ENCODE measurements at regions not wholly inside any gene's neighbourhood (a gene's known extent, or its start where the extent isn't known, plus 50 kb on each side); places are given as distances from the start of the nearest gene placed in this dataset.

DNA sequence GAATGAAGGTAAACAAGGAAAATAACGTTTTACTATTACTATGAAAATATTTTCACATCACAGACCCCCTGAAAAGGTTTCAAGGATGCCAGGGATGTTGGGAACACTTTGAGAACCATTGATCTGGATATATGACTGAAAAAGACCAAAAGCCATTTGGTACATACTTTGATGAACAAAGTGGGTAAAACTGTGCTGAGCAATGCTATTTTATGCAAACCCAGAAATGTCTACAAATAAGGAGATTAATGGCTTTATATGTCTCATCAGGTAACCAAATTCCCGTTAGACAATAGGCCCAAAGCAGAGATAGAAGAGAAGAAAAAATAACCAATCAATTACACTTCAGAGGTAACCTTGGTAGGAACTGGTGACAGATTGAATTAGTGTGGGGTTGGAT is 101.4 kb upstream of the CNKSR3 start:
- Histone ChIP-seq H3K4me1 (peaks cover 6% of the 10 kb centered on the region; the same call in 2 of the 3 replicates), H3K4me2 (no peak overlapping the region), H3K27ac (no peak overlapping the region), H3K4me3 (no peak overlapping the region), H3K9me3 (no peaks in the 10 kb centered on the region)
- ChIA-PET POLR2A (no interaction called here), CTCF (interaction anchor here (0.6 kb wide), 1 partner anchor 34 kb away, joined by 4 read pairs; no protein-coding TSS in a partner anchor)
- DNase-seq (ENCODE audit: low read depth in 1 of 2, low spot score in 1 of 2) (no peak), ATAC-seq (no peak), FAIRE-seq (no peak)
- 39% methylated on average over 2 of the region's 2 CpGs for WGBS (ENCODE audit: missing lambda C conversion rate)
- no peak for TF ChIP-seq E2F6 (IDR thresholded peaks at IDR 0.05; ENCODE audit: borderline replicate concordance, low read depth)
- TF ChIP-seq JUNB (IDR thresholded peaks at IDR 0.05) = no peak
- TF ChIP-seq, protein P1, sequence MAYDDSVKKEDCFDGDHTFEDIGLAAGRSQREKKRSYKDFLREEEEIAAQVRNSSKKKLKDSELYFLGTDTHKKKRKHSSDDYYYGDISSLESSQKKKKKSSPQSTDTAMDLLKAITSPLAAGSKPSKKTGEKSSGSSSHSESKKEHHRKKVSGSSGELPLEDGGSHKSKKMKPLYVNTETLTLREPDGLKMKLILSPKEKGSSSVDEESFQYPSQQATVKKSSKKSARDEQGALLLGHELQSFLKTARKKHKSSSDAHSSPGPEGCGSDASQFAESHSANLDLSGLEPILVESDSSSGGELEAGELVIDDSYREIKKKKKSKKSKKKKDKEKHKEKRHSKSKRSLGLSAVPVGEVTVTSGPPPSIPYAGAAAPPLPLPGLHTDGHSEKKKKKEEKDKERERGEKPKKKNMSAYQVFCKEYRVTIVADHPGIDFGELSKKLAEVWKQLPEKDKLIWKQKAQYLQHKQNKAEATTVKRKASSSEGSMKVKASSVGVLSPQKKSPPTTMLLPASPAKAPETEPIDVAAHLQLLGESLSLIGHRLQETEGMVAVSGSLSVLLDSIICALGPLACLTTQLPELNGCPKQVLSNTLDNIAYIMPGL (CRISPR knock-in tag; IDR thresholded peaks at IDR 0.05; ENCODE audit: borderline replicate concordance) = no peak
- no peak for TF ChIP-seq FOSB (CRISPR knock-in tag; IDR thresholded peaks at IDR 0.05)
- TF ChIP-seq, protein P2, sequence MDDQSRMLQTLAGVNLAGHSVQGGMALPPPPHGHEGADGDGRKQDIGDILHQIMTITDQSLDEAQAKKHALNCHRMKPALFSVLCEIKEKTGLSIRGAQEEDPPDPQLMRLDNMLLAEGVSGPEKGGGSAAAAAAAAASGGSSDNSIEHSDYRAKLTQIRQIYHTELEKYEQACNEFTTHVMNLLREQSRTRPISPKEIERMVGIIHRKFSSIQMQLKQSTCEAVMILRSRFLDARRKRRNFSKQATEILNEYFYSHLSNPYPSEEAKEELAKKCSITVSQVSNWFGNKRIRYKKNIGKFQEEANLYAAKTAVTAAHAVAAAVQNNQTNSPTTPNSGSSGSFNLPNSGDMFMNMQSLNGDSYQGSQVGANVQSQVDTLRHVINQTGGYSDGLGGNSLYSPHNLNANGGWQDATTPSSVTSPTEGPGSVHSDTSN (IDR thresholded peaks at IDR 0.05) = no peak
- no peak for TF ChIP-seq RCOR1 (IDR thresholded peaks at IDR 0.05; ENCODE audit: low read depth, low read length)
- TF ChIP-seq CBX8 (IDR thresholded peaks at IDR 0.05) = no peak
- TF ChIP-seq RFX5 (IDR thresholded peaks at IDR 0.05) = no peak
- no peak for TF ChIP-seq HOXB13 (CRISPR knock-in tag; IDR thresholded peaks at IDR 0.05; ENCODE audit: low read depth)
- TF ChIP-seq POLR2A (IDR thresholded peaks at IDR 0.05; ENCODE audit: low read length) = no peak
- TF ChIP-seq, protein P3, sequence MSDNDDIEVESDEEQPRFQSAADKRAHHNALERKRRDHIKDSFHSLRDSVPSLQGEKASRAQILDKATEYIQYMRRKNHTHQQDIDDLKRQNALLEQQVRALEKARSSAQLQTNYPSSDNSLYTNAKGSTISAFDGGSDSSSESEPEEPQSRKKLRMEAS (IDR thresholded peaks at IDR 0.05) = no peak
- TF ChIP-seq NPAS2 (CRISPR knock-in tag; IDR thresholded peaks at IDR 0.05; ENCODE audit: borderline replicate concordance) = no peak
- TF ChIP-seq BHLHE40 (IDR thresholded peaks at IDR 0.05; ENCODE audit: low read depth, low read length) = no peak
- TF ChIP-seq CBX2 (IDR thresholded peaks at IDR 0.05; ENCODE audit: borderline replicate concordance, low read depth) = no peak
- TF ChIP-seq CEBPB (IDR thresholded peaks at IDR 0.05) = no peak
- TF ChIP-seq, protein P4, sequence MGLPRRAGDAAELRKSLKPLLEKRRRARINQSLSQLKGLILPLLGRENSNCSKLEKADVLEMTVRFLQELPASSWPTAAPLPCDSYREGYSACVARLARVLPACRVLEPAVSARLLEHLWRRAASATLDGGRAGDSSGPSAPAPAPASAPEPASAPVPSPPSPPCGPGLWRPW (IDR thresholded peaks at IDR 0.05) = no peak
- no peak for TF ChIP-seq ELK1 (IDR thresholded peaks at IDR 0.05; ENCODE audit: low read depth, low read length)
- no peak for TF ChIP-seq HDAC2 (IDR thresholded peaks at IDR 0.05)

DNA sequence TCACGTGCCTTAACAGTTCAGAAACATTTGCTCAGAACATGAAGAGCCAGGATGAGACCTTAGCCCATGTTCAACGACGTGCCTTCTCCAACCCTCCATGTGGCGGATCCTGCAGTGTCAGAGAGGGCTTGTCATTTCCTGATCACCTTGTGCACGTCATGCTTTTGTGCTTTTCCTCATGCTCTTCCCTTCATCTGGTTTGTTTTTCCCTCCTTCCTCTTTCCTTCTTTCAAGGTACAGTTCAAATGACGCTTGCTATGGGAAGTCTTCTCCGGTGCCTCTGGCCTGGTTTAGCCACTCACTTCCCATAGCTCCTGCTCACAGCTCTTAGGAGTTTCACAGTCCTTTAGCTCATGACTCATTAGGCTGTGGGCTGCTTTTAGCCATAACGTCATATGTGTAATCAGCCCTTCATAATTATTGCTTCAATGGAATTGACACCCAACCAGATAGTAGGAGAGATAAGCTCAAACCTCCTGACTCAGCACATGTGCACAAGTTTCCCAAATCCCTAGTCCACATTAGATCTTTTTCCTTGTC is 102.7 kb upstream of the CNKSR3 start:
- FAIRE-seq = no peak
- CTCF ChIA-PET = no interaction called here
- Histone ChIP-seq H3K4me3 (no peak overlapping the region), H3K4me1 (peaks cover 6% of the 10 kb centered on the region; the same call in 2 of the 3 replicates), H3K27ac (no peak overlapping the region), H3K4me2 (no peak overlapping the region), H3K9me3 (no peaks in the 10 kb centered on the region)
- POLR2A ChIA-PET = no interaction called here
- TF ChIP-seq MAFK (IDR thresholded peaks at IDR 0.05; ENCODE audit: partially characterized antibody) = peak; percentile 49
- TF ChIP-seq HOXA7 (CRISPR knock-in tag; IDR thresholded peaks at IDR 0.05) = no peak
- DNase-seq (ENCODE audit: low read depth in 1 of 2, low spot score in 1 of 2) = no peak
- 87% methylated on average over 8 of the region's 8 CpGs for WGBS (ENCODE audit: missing lambda C conversion rate)
- no peak for ATAC-seq

DNA sequence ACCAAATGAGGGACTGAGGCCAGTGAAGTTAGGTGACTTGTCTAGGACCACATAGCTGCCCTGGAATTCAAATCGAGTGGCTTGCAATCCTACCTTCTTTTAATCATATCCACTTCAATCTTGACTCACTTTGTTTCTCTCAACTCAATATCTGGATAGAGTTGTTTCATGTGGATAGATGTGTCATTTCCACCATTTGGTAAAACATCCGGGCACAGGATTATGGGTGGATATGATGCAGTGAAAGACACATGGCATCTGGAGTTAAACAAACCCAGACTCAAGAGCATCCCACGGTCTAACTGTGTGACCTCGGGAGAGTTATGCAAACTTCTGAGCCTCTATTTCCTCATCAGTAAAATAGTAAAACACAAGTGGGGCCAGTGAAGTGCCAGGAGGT is 103.6 kb upstream of the CNKSR3 start:
- ATAC-seq = no peak
- H3K4me3 ChIP-seq = no peak overlapping the region
- no peaks in the 10 kb centered on the region for H3K9me3 ChIP-seq
- no peak overlapping the region for H3K27ac ChIP-seq
- CTCF ChIA-PET = interaction anchor here (0.8 kb wide), 1 partner anchor 62 kb away, joined by 4 read pairs; no protein-coding TSS in a partner anchor
- peaks cover 6% of the 10 kb centered on the region; the same call in 2 of the 3 replicates for H3K4me1 ChIP-seq
- POLR2A ChIA-PET = no interaction called here
- H3K4me2 ChIP-seq = no peak overlapping the region
- no peak for DNase-seq (ENCODE audit: low read depth in 1 of 2, low spot score in 1 of 2)
- TF ChIP-seq, protein P5, sequence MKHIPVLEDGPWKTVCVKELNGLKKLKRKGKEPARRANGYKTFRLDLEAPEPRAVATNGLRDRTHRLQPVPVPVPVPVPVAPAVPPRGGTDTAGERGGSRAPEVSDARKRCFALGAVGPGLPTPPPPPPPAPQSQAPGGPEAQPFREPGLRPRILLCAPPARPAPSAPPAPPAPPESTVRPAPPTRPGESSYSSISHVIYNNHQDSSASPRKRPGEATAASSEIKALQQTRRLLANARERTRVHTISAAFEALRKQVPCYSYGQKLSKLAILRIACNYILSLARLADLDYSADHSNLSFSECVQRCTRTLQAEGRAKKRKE (CRISPR knock-in tag; IDR thresholded peaks at IDR 0.05; ENCODE audit: low read depth) = no peak
- TF ChIP-seq MAZ (IDR thresholded peaks at IDR 0.05; ENCODE audit: borderline replicate concordance, low read depth, low read length) (no peak), POLR2A (IDR thresholded peaks at IDR 0.05; ENCODE audit: low read length) (no peak), JUN (IDR thresholded peaks at IDR 0.05) (no peak), FOXS1 (CRISPR knock-in tag; IDR thresholded peaks at IDR 0.05) (no peak), ZSCAN20 (CRISPR knock-in tag; IDR thresholded peaks at IDR 0.05) (no peak), MYC (IDR thresholded peaks at IDR 0.05; ENCODE audit: borderline replicate concordance, low read length) (no peak)
- TF ChIP-seq, protein P3 (IDR thresholded peaks at IDR 0.05) = no peak
- TF ChIP-seq, protein P4 (IDR thresholded peaks at IDR 0.05) = no peak
- no peak for FAIRE-seq
- 76% methylated on average over 4 of the region's 4 CpGs for WGBS (ENCODE audit: missing lambda C conversion rate)

Measured in A549 (cell line).